ENCODE measurements at regions not wholly inside any gene's neighbourhood (a gene's known extent, or its start where the extent isn't known, plus 50 kb on each side); places are given as distances from the start of the nearest gene placed in this dataset.
"Not testable (repeated sequence)": the region's sequence is repeated elsewhere in the genome, so short reads cannot be mapped to it uniquely, and the experiment has no call there.

GRCh38 chr4:123674762-123675465, 278.3 kb downstream of the SPRY1 start:
- no peak for DNase-seq (ENCODE audit: low read depth in 3 of 3)

GRCh38 chr4:123675567-123675966, 279.0 kb downstream of the SPRY1 start:
- DNase-seq (ENCODE audit: low read depth in 3 of 3), result no peak

GRCh38 chr4:123676071-123676889, 279.7 kb downstream of the SPRY1 start:
- DNase-seq (ENCODE audit: low read depth in 3 of 3), result no peak

GRCh38 chr4:123676890-123677229, 280.3 kb downstream of the SPRY1 start:
- no peak for DNase-seq (ENCODE audit: low read depth in 3 of 3)

GRCh38 chr4:123682931-123683330, 286.3 kb downstream of the SPRY1 start:
- DNase-seq (ENCODE audit: low read depth in 3 of 3), result no peak

GRCh38 chr4:123684937-123685336, 288.3 kb downstream of the SPRY1 start:
- DNase-seq (ENCODE audit: low read depth in 3 of 3), result not testable (repeated sequence)

GRCh38 chr4:123695531-123695930, 298.9 kb downstream of the SPRY1 start:
- DNase-seq (ENCODE audit: low read depth in 3 of 3), result not testable (repeated sequence)

GRCh38 chr4:123696687-123697086, 300.1 kb downstream of the SPRY1 start:
- no peak for DNase-seq (ENCODE audit: low read depth in 3 of 3)

GRCh38 chr4:123698556-123698955, 302.0 kb downstream of the SPRY1 start:
- no peak for DNase-seq (ENCODE audit: low read depth in 3 of 3)

GRCh38 chr4:123699880-123700771, 303.5 kb downstream of the SPRY1 start:
- no peak for DNase-seq (ENCODE audit: low read depth in 3 of 3)

GRCh38 chr4:123701131-123701575, 304.6 kb downstream of the SPRY1 start:
- no peak for DNase-seq (ENCODE audit: low read depth in 3 of 3)

GRCh38 chr4:123705419-123705818, 308.8 kb downstream of the SPRY1 start:
- DNase-seq (ENCODE audit: low read depth in 3 of 3), result no peak

GRCh38 chr4:123706973-123707372, 310.4 kb downstream of the SPRY1 start:
- DNase-seq (ENCODE audit: low read depth in 3 of 3), result no peak

- no peak for DNase-seq (ENCODE audit: low read depth in 3 of 3)
Observed at GRCh38 chr4:123708902-123709301, 312.3 kb downstream of the SPRY1 start.

- DNase-seq (ENCODE audit: low read depth in 3 of 3), result no peak
Observed at GRCh38 chr4:123709336-123709735, 312.7 kb downstream of the SPRY1 start.

- DNase-seq (ENCODE audit: low read depth in 3 of 3), result no peak
Observed at GRCh38 chr4:123731035-123731434, 334.4 kb downstream of the SPRY1 start.

GRCh38 chr4:123737156-123737555, 340.6 kb downstream of the SPRY1 start:
- no peak for DNase-seq (ENCODE audit: low read depth in 3 of 3)

GRCh38 chr4:123739806-123740205, 343.2 kb downstream of the SPRY1 start:
- no peak for DNase-seq (ENCODE audit: low read depth in 3 of 3)

- DNase-seq (ENCODE audit: low read depth in 3 of 3), result no peak
Observed at GRCh38 chr4:123740236-123740635, 343.6 kb downstream of the SPRY1 start.

- no peak for DNase-seq (ENCODE audit: low read depth in 3 of 3)
Observed at GRCh38 chr4:123741906-123742305, 345.3 kb downstream of the SPRY1 start.

GRCh38 chr4:123743848-123744247, 347.3 kb downstream of the SPRY1 start:
- no peak for DNase-seq (ENCODE audit: low read depth in 3 of 3)

GRCh38 chr4:123744664-123745290, 348.2 kb downstream of the SPRY1 start:
- DNase-seq (ENCODE audit: low read depth in 3 of 3), result no peak

Measured in stimulated activated CD4-positive, alpha-beta T cell treated with anti-CD3 and anti-CD28 coated beads, TNF-alpha, amount 100 ng/mL, for 24 hours (primary cell).